ENCODE measurements at regions not wholly inside any gene's neighbourhood (a gene's known extent, or its start where the extent isn't known, plus 50 kb on each side); places are given as distances from the start of the nearest gene placed in this dataset.

- no peak for DNase-seq (ENCODE audit: low spot score)
- TF ChIP-seq EZH2phosphoT487 (IDR thresholded peaks at IDR 0.05; ENCODE audit: low read depth, severe bottlenecking, unreplicated experiment) = no peak
- Histone ChIP-seq H2AFZ (no peak overlapping the region), H3K36me3 (replicated peaks; ENCODE audit: insufficient read depth, low read depth) (no peaks in the 10 kb centered on the region), H3K4me3 (no peak overlapping the region), H3K27ac (no peak overlapping the region), H3K79me2 (no peaks in the 10 kb centered on the region), H4K20me1 (ENCODE audit: insufficient read depth, poor library complexity, severe bottlenecking) (no peaks in the 10 kb centered on the region), H3K4me2 (no peak overlapping the region), H3K4me1 (ENCODE audit: insufficient read depth) (no peaks in the 10 kb centered on the region), H3K9me2 (replicated peaks; ENCODE audit: insufficient read depth) (no peaks in the 10 kb centered on the region), H3K9me3 (ENCODE audit: low read depth) (no peaks in the 10 kb centered on the region), H3K27me3 (no peaks in the 10 kb centered on the region)
- WGBS (ENCODE audit: low lambda C conversion rate, missing lambda C conversion rate) = 73% methylated on average over 2 of the region's 2 CpGs
Observed at GRCh38 chr2:83376731-83377130, 1082.3 kb downstream of the SUCLG1 start.

- Histone ChIP-seq H3K9me2 (replicated peaks; ENCODE audit: insufficient read depth) (no peaks in the 10 kb centered on the region), H4K20me1 (ENCODE audit: insufficient read depth, poor library complexity, severe bottlenecking) (no peaks in the 10 kb centered on the region), H3K27ac (no peak overlapping the region), H3K79me2 (no peaks in the 10 kb centered on the region), H3K9me3 (ENCODE audit: low read depth) (no peaks in the 10 kb centered on the region), H3K27me3 (no peaks in the 10 kb centered on the region), H2AFZ (no peak overlapping the region), H3K4me3 (no peak overlapping the region), H3K4me2 (no peak overlapping the region), H3K4me1 (ENCODE audit: insufficient read depth) (no peaks in the 10 kb centered on the region), H3K36me3 (replicated peaks; ENCODE audit: insufficient read depth, low read depth) (no peaks in the 10 kb centered on the region)
- 81% methylated on average over 2 of the region's 2 CpGs for WGBS (ENCODE audit: low lambda C conversion rate, missing lambda C conversion rate)
- DNase-seq (ENCODE audit: low spot score) = no peak
- TF ChIP-seq EZH2 (IDR thresholded peaks at IDR 0.05; ENCODE audit: borderline replicate concordance) (no peak), CTCF (IDR thresholded peaks at IDR 0.05; ENCODE audit: poor library complexity) (no peak), EZH2phosphoT487 (IDR thresholded peaks at IDR 0.05; ENCODE audit: low read depth, severe bottlenecking, unreplicated experiment) (no peak)
Observed at GRCh38 chr2:83370419-83370762, 1088.7 kb downstream of the SUCLG1 start.

GRCh38 chr2:83369601-83370418 is 1089.3 kb downstream of the SUCLG1 start:
- 88% methylated on average over 6 of the region's 6 CpGs for WGBS (ENCODE audit: low lambda C conversion rate, missing lambda C conversion rate)
- Histone ChIP-seq H2AFZ (no peak overlapping the region), H3K27ac (no peak overlapping the region)

More at GRCh38 chr2:83369601-83370418, 1089.3 kb downstream of the SUCLG1 start:
- Histone ChIP-seq H3K9me3 (ENCODE audit: low read depth) (no peaks in the 10 kb centered on the region), H3K79me2 (no peaks in the 10 kb centered on the region), H3K36me3 (replicated peaks; ENCODE audit: insufficient read depth, low read depth) (no peaks in the 10 kb centered on the region), H3K4me3 (no peak overlapping the region), H3K9me2 (replicated peaks; ENCODE audit: insufficient read depth) (no peaks in the 10 kb centered on the region), H3K27me3 (no peaks in the 10 kb centered on the region), H4K20me1 (ENCODE audit: insufficient read depth, poor library complexity, severe bottlenecking) (no peaks in the 10 kb centered on the region), H3K4me1 (ENCODE audit: insufficient read depth) (no peaks in the 10 kb centered on the region), H3K4me2 (no peak overlapping the region)
- no peak for TF ChIP-seq EZH2phosphoT487 (IDR thresholded peaks at IDR 0.05; ENCODE audit: low read depth, severe bottlenecking, unreplicated experiment)
- no peak for TF ChIP-seq CTCF (IDR thresholded peaks at IDR 0.05; ENCODE audit: poor library complexity)
- TF ChIP-seq EZH2 (IDR thresholded peaks at IDR 0.05; ENCODE audit: borderline replicate concordance) = no peak
- no peak for DNase-seq (ENCODE audit: low spot score)
